GM10248 (cell line): ENCODE measurements at regions not wholly inside any gene's neighbourhood (a gene's known extent, or its start where the extent isn't known, plus 50 kb on each side); places are given as distances from the start of the nearest gene placed in this dataset.

Experiments used
- CTCF ChIA-PET: fragments of 300-600 bp; sonication (Branson Sonifier 250); formaldehyde crosslinking; extraction: SDS; loops from one replicate; lab custom pipeline; 2021; ENCODE audit warnings: antibody characterized with exemption; lab: Yijun Ruan, JAX
- POLR2A ChIA-PET: fragments of 350-650 bp; sonication (Branson Sonifier 250); formaldehyde crosslinking; extraction: SDS; loops from one replicate; lab custom pipeline; 2020; ENCODE audit warnings: antibody characterized with exemption; lab: Yijun Ruan, JAX
- DNase-seq: peaks from one replicate; pipeline ENCODE4 v3.0.0; 2012; ENCODE audit errors: extremely low spot score
- CTCF ChIP-seq: IDR thresholded peaks from 2 replicates; pipeline ENCODE4 v1.5.1; 2012; ENCODE audit warnings: mild to moderate bottlenecking, low read depth; ENCODE audit errors: extremely low read depth, missing control alignments, control extremely low read depth

GRCh38 chr2:126822921-126823320 is 75.8 kb upstream of the TEX51 start:
- DNase-seq, result no peak
- no peak for TF ChIP-seq CTCF
- CTCF ChIA-PET, result interaction anchor here (1.1 kb wide), 1 partner anchor 21 kb away, joined by 4 read pairs; no protein-coding TSS in a partner anchor
- POLR2A ChIA-PET, result no interaction called here

GRCh38 chr2:126823951-126824350 is 74.7 kb upstream of the TEX51 start:
- no peak for DNase-seq
- POLR2A ChIA-PET, result no interaction called here
- no peak for TF ChIP-seq CTCF
- CTCF ChIA-PET, result no interaction called here

- ChIA-PET POLR2A (no interaction called here), CTCF (no interaction called here)
- no peak for DNase-seq
- TF ChIP-seq CTCF, result no peak
Measured at GRCh38 chr2:126824663-126825062, 74.0 kb upstream of the TEX51 start.

GRCh38 chr2:126825316-126825715 is 73.4 kb upstream of the TEX51 start:
- TF ChIP-seq CTCF, result no peak
- ChIA-PET CTCF (no interaction called here), POLR2A (no interaction called here)
- no peak for DNase-seq

- no peak for TF ChIP-seq CTCF
Measured at GRCh38 chr2:126826491-126826890, 72.2 kb upstream of the TEX51 start.

GRCh38 chr2:126827371-126827770 is 71.3 kb upstream of the TEX51 start:
- no peak for TF ChIP-seq CTCF
- no peak for DNase-seq
- POLR2A ChIA-PET, result interaction anchor here (0.5 kb wide), 1 partner anchor 576 kb away, joined by 4 read pairs; no protein-coding TSS in a partner anchor
- CTCF ChIA-PET, result no interaction called here

More at GRCh38 chr2:126826491-126826890, 72.2 kb upstream of the TEX51 start:
- no peak for DNase-seq
- ChIA-PET CTCF (no interaction called here), POLR2A (no interaction called here)

- CTCF ChIA-PET, result no interaction called here
- TF ChIP-seq CTCF, result no peak
- DNase-seq, result no peak
- POLR2A ChIA-PET, result interaction anchor here (0.5 kb wide), 1 partner anchor 577 kb away, joined by 4 read pairs; no protein-coding TSS in a partner anchor
Measured at GRCh38 chr2:126828051-126828450, 70.6 kb upstream of the TEX51 start.
